ENCODE measurements at regions not wholly inside any gene's neighbourhood (a gene's known extent, or its start where the extent isn't known, plus 50 kb on each side); places are given as distances from the start of the nearest gene placed in this dataset.

GRCh38 chr1:54459140-54459539 is 52.9 kb upstream of the SSBP3 start:
- DNase-seq (ENCODE audit: low spot score in 2 of 2): no peak
- no peak overlapping the region for H3K4me3 ChIP-seq (ENCODE audit: low read depth, poor library complexity, severe bottlenecking)
- TF ChIP-seq CTCF (IDR thresholded peaks at IDR 0.05) (no peak), POLR2A (IDR thresholded peaks at IDR 0.05) (no peak)
- intact Hi-C loops (cut with DNase I; ENCODE audit: low total_unique reads): no loop called here

GRCh38 chr1:54456921-54457529 is 50.8 kb upstream of the SSBP3 start:
- no peak overlapping the region for H3K4me3 ChIP-seq (ENCODE audit: low read depth, poor library complexity, severe bottlenecking)
- no peak for DNase-seq (ENCODE audit: low spot score in 2 of 2)
- intact Hi-C loops (cut with DNase I; ENCODE audit: low total_unique reads): no loop called here
- WGBS, 2 donors: 85 to 90% methylated on average over 6 of the region's 6 CpGs
- TF ChIP-seq POLR2A (IDR thresholded peaks at IDR 0.05): no peak
- no peak for TF ChIP-seq CTCF (IDR thresholded peaks at IDR 0.05)

GRCh38 chr1:54456361-54456760 is 50.2 kb upstream of the SSBP3 start:
- no peak overlapping the region for H3K4me3 ChIP-seq (ENCODE audit: low read depth, poor library complexity, severe bottlenecking)
- 73 to 78% methylated on average over 3 of the region's 3 CpGs for WGBS, 2 donors
- TF ChIP-seq CTCF (IDR thresholded peaks at IDR 0.05) (no peak), POLR2A (IDR thresholded peaks at IDR 0.05) (no peak)
- intact Hi-C loops (cut with DNase I; ENCODE audit: low total_unique reads): no loop called here
- no peak for DNase-seq (ENCODE audit: low spot score in 2 of 2)

Measured in lower leg skin (tissue), 4 donors.